ENCODE measurements at regions not wholly inside any gene's neighbourhood (a gene's known extent, or its start where the extent isn't known, plus 50 kb on each side); places are given as distances from the start of the nearest gene placed in this dataset.

- H3K9ac ChIP-seq (ENCODE audit: insufficient read depth, low read length, poor library complexity, severe bottlenecking) = no peak overlapping the region
- H3K9me3 Mint-ChIP-seq = peaks cover 15 to 37% (median 28%) of the 10 kb centered on the region in 7 donors
- H3K27ac ChIP-seq (ENCODE audit: low read depth in 1 of 2, low read length in 2 of 2) = no peak overlapping the region
- no peaks in the 10 kb centered on the region for H4K20me1 ChIP-seq (ENCODE audit: insufficient read depth, low read length)
- H3K36me3 Mint-ChIP-seq = no peaks in the 10 kb centered on the region
- intact Hi-C loops (cut with micrococcal nuclease) = no loop called here
- peaks cover 44 to 50% of the 10 kb centered on the region in 2 donors for H3K9me3 ChIP-seq (replicated peaks in 1 of 2; ENCODE audit: control insufficient read depth in 1 of 2, insufficient read depth in 1 of 2, low read length in 2 of 2)
- H3K27me3 ChIP-seq (ENCODE audit: control insufficient read depth in 2 of 2, insufficient read depth in 2 of 2, low read length in 2 of 2) = no peaks in the 10 kb centered on the region
- H3K4me2 ChIP-seq (replicated peaks; ENCODE audit: extremely low read depth, low read length, poor library complexity, severe bottlenecking) = no peak overlapping the region
- H3K4me3 ChIP-seq (replicated peaks in 1 of 3; ENCODE audit: low read depth in 2 of 3, low read length in 3 of 3) = no peak overlapping the region
- 88% methylated on average over 10 of the region's 16 CpGs for WGBS (ENCODE audit: insufficient coverage)
- no peak overlapping the region for H3K27ac Mint-ChIP-seq
- H2AFZ ChIP-seq (ENCODE audit: insufficient read depth, low read depth, low read length, poor library complexity, severe bottlenecking) = no peak overlapping the region
- no peaks in the 10 kb centered on the region for H3K36me3 ChIP-seq (replicated peaks in 1 of 2; ENCODE audit: control insufficient read depth in 1 of 2, insufficient read depth in 2 of 2, low read length in 2 of 2)
- TF ChIP-seq CTCF (IDR thresholded peaks at IDR 0.05) = no peak
- H3K4me1 ChIP-seq (ENCODE audit: control insufficient read depth in 1 of 2, insufficient read depth in 2 of 2, low read length in 2 of 2) = no peaks in the 10 kb centered on the region
- H3K4me3 Mint-ChIP-seq = no peak overlapping the region
- H3K79me2 ChIP-seq (ENCODE audit: insufficient read depth, low read length) = no peaks in the 10 kb centered on the region
- H3K4me1 Mint-ChIP-seq = no peaks in the 10 kb centered on the region
- peaks cover 0 to 5% (median 0%) of the 10 kb centered on the region in 3 donors for H3K27me3 Mint-ChIP-seq (ENCODE audit: low read depth in 3 of 3)
- DNase-seq = no peak
Measured at GRCh38 chr18:78496079-78496478, 483.5 kb upstream of the SALL3 start.

- H3K36me3 Mint-ChIP-seq = no peaks in the 10 kb centered on the region
- Histone ChIP-seq H3K79me2 (ENCODE audit: insufficient read depth, low read length) (no peaks in the 10 kb centered on the region), H3K36me3 (replicated peaks in 1 of 2; ENCODE audit: control insufficient read depth in 1 of 2, insufficient read depth in 2 of 2, low read length in 2 of 2) (no peaks in the 10 kb centered on the region), H4K20me1 (ENCODE audit: insufficient read depth, low read length) (no peaks in the 10 kb centered on the region), H3K9me3 (replicated peaks in 1 of 2; ENCODE audit: control insufficient read depth in 1 of 2, insufficient read depth in 1 of 2, low read length in 2 of 2) (peaks cover 45 to 51% of the 10 kb centered on the region in 2 donors), H2AFZ (ENCODE audit: insufficient read depth, low read depth, low read length, poor library complexity, severe bottlenecking) (no peak overlapping the region), H3K4me2 (replicated peaks; ENCODE audit: extremely low read depth, low read length, poor library complexity, severe bottlenecking) (no peak overlapping the region), H3K27ac (ENCODE audit: low read depth in 1 of 2, low read length in 2 of 2) (no peak overlapping the region), H3K9ac (ENCODE audit: insufficient read depth, low read length, poor library complexity, severe bottlenecking) (no peak overlapping the region), H3K4me1 (ENCODE audit: control insufficient read depth in 1 of 2, insufficient read depth in 2 of 2, low read length in 2 of 2) (no peaks in the 10 kb centered on the region), H3K4me3 (replicated peaks in 1 of 3; ENCODE audit: low read depth in 2 of 3, low read length in 3 of 3) (no peak overlapping the region), H3K27me3 (ENCODE audit: control insufficient read depth in 2 of 2, insufficient read depth in 2 of 2, low read length in 2 of 2) (no peaks in the 10 kb centered on the region)
- no peak overlapping the region for H3K27ac Mint-ChIP-seq
- no peaks in the 10 kb centered on the region for H3K4me1 Mint-ChIP-seq
- no peak for DNase-seq
- H3K4me3 Mint-ChIP-seq = no peak overlapping the region
- 87% methylated on average over 13 of the region's 13 CpGs for WGBS (ENCODE audit: insufficient coverage)
- peaks cover 10 to 43% (median 20%) of the 10 kb centered on the region in 7 donors for H3K9me3 Mint-ChIP-seq
- peaks cover 0 to 5% (median 0%) of the 10 kb centered on the region in 3 donors for H3K27me3 Mint-ChIP-seq (ENCODE audit: low read depth in 3 of 3)
- intact Hi-C loops (cut with micrococcal nuclease) = no loop called here
- TF ChIP-seq CTCF (IDR thresholded peaks at IDR 0.05) = no peak
Measured at GRCh38 chr18:78497641-78498040, 482.0 kb upstream of the SALL3 start.
